ENCODE measurements at regions not wholly inside any gene's neighbourhood (a gene's known extent, or its start where the extent isn't known, plus 50 kb on each side); places are given as distances from the start of the nearest gene placed in this dataset.

DNA sequence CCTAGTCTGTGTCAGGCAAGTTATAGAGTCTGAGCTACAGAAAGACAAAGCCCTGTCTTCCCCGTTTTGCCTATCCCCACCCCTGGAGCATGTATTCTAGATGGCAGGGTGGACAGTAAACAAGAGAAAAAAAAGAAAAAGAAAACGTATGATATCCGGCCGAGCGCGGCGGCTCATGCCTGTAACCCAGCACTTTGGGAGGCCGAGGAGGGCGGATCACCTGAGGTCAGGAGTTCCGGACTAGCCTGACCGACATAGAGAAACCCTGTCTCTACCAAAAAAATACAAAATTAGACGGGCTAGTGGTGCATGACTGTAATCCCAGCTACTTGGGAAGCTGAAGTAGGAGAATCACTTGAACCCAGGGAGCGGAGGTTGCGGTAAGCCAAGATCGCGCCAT, 523.0 kb upstream of the CDH9 start:
- Mint-ChIP-seq H3K9me3 (peaks cover 0 to 3% of the 10 kb centered on the region in 2 experiments; a peak in 1 of 5 replicates), H3K4me3 (no peak overlapping the region), H3K4me1 (peaks cover 4 to 15% of the 10 kb centered on the region in 2 experiments; a peak in 3 of 4 replicates), H3K36me3 (ENCODE audit: insufficient read depth in 1 of 3, low read depth in 3 of 3) (no peaks in the 10 kb centered on the region; a peak in 1 of 7 replicates), H3K27ac (peak overlapping the region in 1 of 3 experiments; percentile 40; a peak in 1 of 7 replicates), H3K27me3 (ENCODE audit: low read depth) (no peaks in the 10 kb centered on the region)
- Histone ChIP-seq H3K23me2 (ENCODE audit: insufficient read length, low read depth, low read length, poor library complexity, severe bottlenecking) (no peaks in the 10 kb centered on the region), H3K23ac (ENCODE audit: insufficient read length, low read depth, low read length) (no peak overlapping the region), H3K79me2 (ENCODE audit: insufficient read depth, low read length) (no peaks in the 10 kb centered on the region), H2BK12ac (ENCODE audit: insufficient read length, low read depth, low read length) (no peak overlapping the region), H4K91ac (ENCODE audit: insufficient read length, low read depth, low read length) (no peak overlapping the region), H3K56ac (ENCODE audit: insufficient read length, low read depth, low read length) (no peak overlapping the region), H3K9me3 (ENCODE audit: control insufficient read depth, low read depth, low read length) (no peaks in the 10 kb centered on the region), H2AFZ (ENCODE audit: low read length) (no peak overlapping the region), H3K4ac (ENCODE audit: low read depth, low read length) (no peak overlapping the region), H2BK120ac (ENCODE audit: low read depth, low read length, poor library complexity, severe bottlenecking) (no peak overlapping the region), H3T11ph (ENCODE audit: low read length) (no peak overlapping the region), H3K9ac (ENCODE audit: extremely low read depth, insufficient read length, low read length) (no peak overlapping the region), H4K8ac (replicated peaks; ENCODE audit: insufficient read length, low read depth, low read length) (no peak overlapping the region), H2BK15ac (ENCODE audit: low read depth, low read length) (no peak overlapping the region), H4K20me1 (ENCODE audit: control insufficient read depth, insufficient read depth, insufficient read length) (no peaks in the 10 kb centered on the region), H3K79me1 (ENCODE audit: insufficient read depth, low read depth, low read length, poor library complexity, severe bottlenecking) (no peaks in the 10 kb centered on the region), H2BK5ac (ENCODE audit: insufficient read length, low read length) (no peak overlapping the region), H3K4me1 (ENCODE audit: insufficient read depth, low read length) (no peaks in the 10 kb centered on the region), H3K18ac (ENCODE audit: insufficient read length, low read depth, low read length) (no peak overlapping the region), H3K4me2 (ENCODE audit: insufficient read depth, insufficient read length, low read length) (no peak overlapping the region), H3K14ac (ENCODE audit: insufficient read depth, low read length) (no peak overlapping the region), H3K27ac (ENCODE audit: insufficient read length, low read depth, low read length) (no peak overlapping the region), H4K5ac (ENCODE audit: insufficient read length, low read depth, low read length) (no peak overlapping the region), H2BK20ac (ENCODE audit: low read depth, low read length, poor library complexity, severe bottlenecking) (no peak overlapping the region), H3K27me3 (ENCODE audit: insufficient read depth, low read length) (no peaks in the 10 kb centered on the region), H2AK5ac (ENCODE audit: insufficient read length, low read length) (no peak overlapping the region)
- no peak for DNase-seq
- TF ChIP-seq CTCF (conservative IDR thresholded peaks at IDR 0.05), result no peak
- no CpG with 5 or more reads among the region's 16 CpGs for whole genome bisulfite sequencing (ENCODE audit: extremely low coverage, insufficient read length, low lambda C conversion rate)

All from H9 (cell line).